WERI-Rb-1 (cell line): ENCODE measurements at regions not wholly inside any gene's neighbourhood (a gene's known extent, or its start where the extent isn't known, plus 50 kb on each side); places are given as distances from the start of the nearest gene placed in this dataset.

Source experiments
- DNase-seq: peaks from one replicate; pipeline ENCODE4 v3.0.0-alpha.2; 2020
- H3K27ac ChIP-seq: fragments of 250-450 bp; sonication (Bioruptor Pico); 2 replicates; pipeline ENCODE4 v1.5.1; 2020; ENCODE audit warnings: mild to moderate bottlenecking, moderate library complexity
- H3K27me3 ChIP-seq: fragments of 250-450 bp; sonication (Bioruptor Pico); 2 replicates; pipeline ENCODE4 v1.5.1; 2021; ENCODE audit warnings: mild to moderate bottlenecking, low read depth, moderate library complexity; ENCODE audit not compliant: insufficient read depth, severe bottlenecking
- H3K36me3 ChIP-seq: fragments of 250-450 bp; sonication (Bioruptor Pico); 2 replicates; pipeline ENCODE4 v1.5.1; 2020; ENCODE audit warnings: mild to moderate bottlenecking, moderate library complexity
- H3K4me3 ChIP-seq: 2 replicates; pipeline ENCODE4 v1.5.1; 2011; ENCODE audit warnings: low read depth, mild to moderate bottlenecking, control low read depth, low read length
- H3K9me3 ChIP-seq: fragments of 250-450 bp; sonication (Bioruptor Pico); 2 replicates; pipeline ENCODE4 v1.5.1; 2021; ENCODE audit warnings: mild to moderate bottlenecking, moderate library complexity; ENCODE audit not compliant: severe bottlenecking
- TF ChIP-seq, protein P1 (sequence below): IDR thresholded peaks from 2 replicates; pipeline ENCODE4 v1.5.1; 2011; ENCODE audit warnings: low read depth, mild to moderate bottlenecking, control low read depth, inconsistent platforms, low read length

DNA sequence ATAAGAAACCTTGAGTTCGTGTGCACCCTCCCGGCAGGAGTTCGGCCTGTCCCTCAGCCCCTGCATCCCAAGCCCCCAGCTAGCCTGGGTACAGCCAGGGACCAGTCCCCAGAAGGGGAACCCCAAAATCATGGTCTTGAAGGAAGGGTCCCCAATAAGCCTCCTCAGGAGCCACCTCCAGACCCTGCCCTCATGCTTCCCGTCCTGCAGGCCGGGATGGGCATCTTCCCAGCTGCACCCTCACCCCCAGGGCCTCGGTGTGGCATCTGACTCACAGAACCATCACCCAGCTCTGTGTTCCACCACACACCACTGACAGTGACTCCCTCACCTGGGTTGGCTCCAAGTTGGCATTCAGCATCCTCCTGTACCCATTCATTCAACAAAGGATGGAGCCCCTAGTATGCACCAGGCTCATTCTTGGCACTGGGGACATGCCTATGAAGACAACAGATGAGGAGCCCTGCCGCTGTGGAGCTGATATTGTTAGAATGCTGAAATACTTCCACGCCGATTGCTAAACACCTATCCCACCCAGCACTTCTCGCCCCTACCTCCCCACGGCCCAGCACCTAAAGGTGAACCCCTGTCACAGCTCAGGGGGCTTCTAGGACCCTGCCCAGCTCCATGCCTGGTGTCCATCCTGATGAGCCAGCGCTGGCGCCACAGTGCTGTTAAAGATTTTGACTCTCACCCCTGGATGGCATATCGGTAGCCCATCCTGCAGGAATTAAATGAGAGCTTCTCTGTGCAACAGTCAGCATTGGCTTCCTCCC, 77.8 kb downstream of the BUD13 start:
- H3K36me3 ChIP-seq = no peaks in the 10 kb centered on the region
- H3K27ac ChIP-seq = no peak overlapping the region
- H3K4me3 ChIP-seq = no peak overlapping the region
- no peaks in the 10 kb centered on the region for H3K27me3 ChIP-seq
- H3K9me3 ChIP-seq = no peaks in the 10 kb centered on the region
- no peak for DNase-seq
- TF ChIP-seq, protein P1, sequence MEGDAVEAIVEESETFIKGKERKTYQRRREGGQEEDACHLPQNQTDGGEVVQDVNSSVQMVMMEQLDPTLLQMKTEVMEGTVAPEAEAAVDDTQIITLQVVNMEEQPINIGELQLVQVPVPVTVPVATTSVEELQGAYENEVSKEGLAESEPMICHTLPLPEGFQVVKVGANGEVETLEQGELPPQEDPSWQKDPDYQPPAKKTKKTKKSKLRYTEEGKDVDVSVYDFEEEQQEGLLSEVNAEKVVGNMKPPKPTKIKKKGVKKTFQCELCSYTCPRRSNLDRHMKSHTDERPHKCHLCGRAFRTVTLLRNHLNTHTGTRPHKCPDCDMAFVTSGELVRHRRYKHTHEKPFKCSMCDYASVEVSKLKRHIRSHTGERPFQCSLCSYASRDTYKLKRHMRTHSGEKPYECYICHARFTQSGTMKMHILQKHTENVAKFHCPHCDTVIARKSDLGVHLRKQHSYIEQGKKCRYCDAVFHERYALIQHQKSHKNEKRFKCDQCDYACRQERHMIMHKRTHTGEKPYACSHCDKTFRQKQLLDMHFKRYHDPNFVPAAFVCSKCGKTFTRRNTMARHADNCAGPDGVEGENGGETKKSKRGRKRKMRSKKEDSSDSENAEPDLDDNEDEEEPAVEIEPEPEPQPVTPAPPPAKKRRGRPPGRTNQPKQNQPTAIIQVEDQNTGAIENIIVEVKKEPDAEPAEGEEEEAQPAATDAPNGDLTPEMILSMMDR = no peak

DNA sequence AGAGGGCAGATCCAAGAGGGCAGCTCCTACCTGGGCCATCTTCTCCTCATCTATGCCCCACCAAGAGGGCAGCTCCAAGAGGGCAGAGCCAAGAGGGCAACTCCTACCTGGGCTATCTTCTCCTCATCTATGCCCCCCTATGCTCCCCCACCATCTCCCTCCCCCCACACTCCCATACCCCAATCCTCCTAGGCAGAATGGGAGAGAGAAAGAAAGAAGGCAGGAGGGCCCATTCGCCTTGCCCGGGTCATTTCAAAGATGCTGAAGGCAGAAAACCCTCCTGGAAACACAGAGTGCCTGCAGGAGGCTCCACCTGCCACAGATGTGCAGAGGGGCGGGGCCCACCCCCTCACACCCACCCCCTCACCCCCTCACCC, 78.5 kb downstream of the BUD13 start:
- Histone ChIP-seq H3K4me3 (no peak overlapping the region), H3K36me3 (no peaks in the 10 kb centered on the region), H3K9me3 (no peaks in the 10 kb centered on the region), H3K27me3 (no peaks in the 10 kb centered on the region), H3K27ac (no peak overlapping the region)
- DNase-seq = no peak
- TF ChIP-seq, protein P1 = no peak

DNA sequence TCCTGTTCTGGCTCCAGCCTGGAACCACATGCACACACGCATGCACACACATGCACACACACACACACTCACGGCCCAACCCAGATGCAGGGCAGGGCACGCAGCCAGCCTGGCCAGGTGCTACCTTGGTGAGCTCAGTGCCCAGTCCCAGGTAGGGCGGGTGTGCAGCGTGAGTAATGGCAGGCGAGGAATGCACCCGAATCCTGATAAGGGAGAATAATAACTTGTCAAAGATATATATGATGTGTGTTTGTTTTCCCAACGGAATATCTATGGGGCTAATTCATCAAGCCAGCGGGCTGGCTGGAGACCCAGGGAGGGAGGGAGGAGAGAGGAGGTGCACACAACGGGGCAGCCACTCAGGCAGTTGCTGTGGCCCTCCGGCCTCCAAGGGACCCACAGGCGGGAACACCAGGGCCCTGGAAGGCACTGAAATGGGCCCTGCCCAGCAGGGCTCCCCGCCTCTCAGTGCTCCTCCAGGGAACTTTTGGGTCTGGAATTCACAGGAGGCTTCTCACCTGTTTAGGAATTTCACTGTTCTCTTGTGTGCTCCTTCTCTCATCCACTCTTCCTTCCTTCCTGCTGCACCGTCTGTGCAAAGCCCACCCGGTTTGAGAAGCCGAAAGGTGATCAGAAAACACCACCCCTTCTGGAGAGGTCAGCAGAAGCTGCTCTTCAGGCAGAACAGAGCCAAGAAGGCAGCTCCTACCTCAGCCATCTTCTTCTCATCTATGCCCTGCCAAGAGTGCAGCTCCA, 79.0 kb downstream of the BUD13 start:
- Histone ChIP-seq H3K36me3 (no peaks in the 10 kb centered on the region), H3K4me3 (no peak overlapping the region), H3K9me3 (no peaks in the 10 kb centered on the region), H3K27me3 (no peaks in the 10 kb centered on the region), H3K27ac (no peak overlapping the region)
- TF ChIP-seq, protein P1 = no peak
- DNase-seq = no peak

DNA sequence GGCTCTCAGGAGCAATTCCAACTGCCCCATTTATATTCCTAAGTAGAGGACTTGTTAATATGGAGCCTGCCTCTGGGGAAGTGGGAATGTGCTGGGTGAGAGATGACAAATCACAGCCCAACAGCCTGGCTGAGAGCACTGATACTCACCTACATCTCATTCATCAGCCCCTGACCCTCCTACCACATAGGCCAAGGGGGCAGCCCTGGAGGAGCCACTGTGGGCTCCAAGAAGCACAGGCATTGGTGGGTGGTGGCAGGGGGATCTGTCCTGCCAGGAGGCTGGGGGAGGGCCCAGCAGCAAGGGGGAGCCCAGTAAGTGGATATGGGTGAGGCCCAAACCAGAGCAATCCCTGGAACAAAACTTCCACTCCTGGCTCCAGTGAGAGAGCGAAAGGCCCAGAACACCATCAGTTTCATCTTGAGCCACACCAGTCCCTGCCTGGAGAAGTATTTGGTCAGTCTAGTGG, 79.7 kb downstream of the BUD13 start:
- no peak for DNase-seq
- Histone ChIP-seq H3K36me3 (no peaks in the 10 kb centered on the region), H3K27ac (no peak overlapping the region), H3K27me3 (no peaks in the 10 kb centered on the region), H3K9me3 (no peaks in the 10 kb centered on the region), H3K4me3 (no peak overlapping the region)
- TF ChIP-seq, protein P1 = no peak

DNA sequence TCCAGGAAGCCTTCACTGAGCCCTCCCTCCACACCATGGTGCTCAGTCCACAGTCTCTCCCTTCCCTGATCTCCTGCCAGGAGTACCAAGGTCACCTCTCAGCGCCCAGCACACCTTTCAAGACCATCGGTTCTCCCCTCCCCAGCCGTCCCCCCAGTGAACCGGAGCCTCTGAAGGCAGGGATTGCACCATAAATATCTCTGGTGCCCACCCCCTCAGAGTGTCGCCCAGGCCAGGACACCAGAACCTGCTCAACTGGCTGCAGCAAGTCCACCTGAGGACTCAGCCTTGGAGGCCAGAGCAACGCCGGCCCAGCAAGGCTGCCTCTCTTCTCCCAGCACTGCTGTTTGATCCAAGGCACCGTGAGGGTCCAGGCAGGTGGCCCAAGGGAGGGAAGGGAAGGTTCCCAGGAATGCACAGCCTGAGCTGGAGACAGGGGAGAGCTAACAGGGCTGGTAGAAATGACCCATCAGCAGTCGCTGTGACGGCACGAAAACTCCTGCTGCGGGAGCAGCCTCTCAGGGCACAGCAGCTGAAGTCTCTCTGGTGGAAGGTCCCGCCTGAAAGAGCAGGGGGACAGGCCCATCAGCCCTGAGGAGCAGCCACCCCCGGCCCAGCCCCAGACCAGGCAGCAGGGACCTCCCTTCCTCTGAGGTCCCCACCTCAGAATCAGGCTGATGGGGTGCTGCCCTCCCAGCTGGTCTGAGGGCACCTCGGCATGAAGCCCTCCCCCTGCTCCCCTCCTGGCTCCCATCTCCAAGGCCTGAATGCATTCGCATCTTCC, 80.3 kb downstream of the BUD13 start:
- no peak for DNase-seq
- no peaks in the 10 kb centered on the region for H3K27me3 ChIP-seq
- H3K27ac ChIP-seq = no peak overlapping the region
- no peaks in the 10 kb centered on the region for H3K9me3 ChIP-seq
- H3K4me3 ChIP-seq = no peak overlapping the region
- TF ChIP-seq, protein P1 = no peak
- no peaks in the 10 kb centered on the region for H3K36me3 ChIP-seq
